Right ventricle myocardium inferior (tissue), 1 donor: ENCODE measurements at regions not wholly inside any gene's neighbourhood (a gene's known extent, or its start where the extent isn't known, plus 50 kb on each side); places are given as distances from the start of the nearest gene placed in this dataset.
A peak's percentile ranks its signal among the peaks of the same experiment; 100 is the strongest.

Source experiments
- ATAC-seq: fragments of 200-7000 bp; cut with Tn5 transposase; one replicate; pipeline ENCODE4 v1.9.1; 2020; ENCODE audit warnings: mild to moderate bottlenecking, moderate library complexity
- DNase-seq: peaks from one replicate; pipeline ENCODE4 v3.0.0; 2021; ENCODE audit errors: missing footprints
- intact Hi-C: fragments of 100-400 bp; cut with DNase I; formaldehyde crosslinking; loops from one replicate; pipeline ENCODE4 v1.11.0; 2022
- donor health status: DM: no; HTN: yes; CAD: no; lungs with severe emphysema.

- intact Hi-C loops: no loop called here
These were observed 996.5 kb downstream of the TUSC7 start for GRCh38 chr3:117706037-117706436.

GRCh38 chr3:117706756-117707155 lies 997.2 kb downstream of the TUSC7 start:
- no peak for DNase-seq
- ATAC-seq: no peak

More at GRCh38 chr3:117706037-117706436, 996.5 kb downstream of the TUSC7 start:
- no peak for ATAC-seq
- no peak for DNase-seq

GRCh38 chr3:117708601-117709000 lies 999.0 kb downstream of the TUSC7 start:
- ATAC-seq (no peak), DNase-seq (no peak)
- intact Hi-C loops: no loop called here

More at GRCh38 chr3:117706756-117707155, 997.2 kb downstream of the TUSC7 start:
- intact Hi-C loops: no loop called here

- no peak for ATAC-seq
- intact Hi-C loops: no loop called here
- no peak for DNase-seq
These were observed 999.5 kb downstream of the TUSC7 start for GRCh38 chr3:117709108-117709507.

- intact Hi-C loops: no loop called here
- ATAC-seq (no peak), DNase-seq (no peak)
These were observed 1000.9 kb downstream of the TUSC7 start for GRCh38 chr3:117710501-117710900.

GRCh38 chr3:117719316-117719926 lies 1009.8 kb downstream of the TUSC7 start:
- DNase-seq (no peak), ATAC-seq (no peak)
- intact Hi-C loops: no loop called here

GRCh38 chr3:117721866-117722265 lies 1012.3 kb downstream of the TUSC7 start:
- ATAC-seq (no peak), DNase-seq (no peak)
- intact Hi-C loops: no loop called here

GRCh38 chr3:117722856-117723255 lies 1013.3 kb downstream of the TUSC7 start:
- ATAC-seq (peak; percentile 26), DNase-seq (no peak)
- intact Hi-C loops: no loop called here

GRCh38 chr3:117723825-117724224 lies 1014.2 kb downstream of the TUSC7 start:
- no peak for DNase-seq
- no peak for ATAC-seq
- intact Hi-C loops: no loop called here

GRCh38 chr3:117725314-117725713 lies 1015.7 kb downstream of the TUSC7 start:
- intact Hi-C loops: no loop called here
- DNase-seq (no peak), ATAC-seq (no peak)

GRCh38 chr3:117726776-117727175 lies 1017.2 kb downstream of the TUSC7 start:
- DNase-seq (no peak), ATAC-seq (no peak)
- intact Hi-C loops: no loop called here

- DNase-seq (no peak), ATAC-seq (no peak)
- intact Hi-C loops: no loop called here
These were observed 1018.6 kb downstream of the TUSC7 start for GRCh38 chr3:117728226-117728625.

- DNase-seq (no peak), ATAC-seq (no peak)
- intact Hi-C loops: no loop called here
These were observed 1024.9 kb downstream of the TUSC7 start for GRCh38 chr3:117734496-117734895.

- DNase-seq (no peak), ATAC-seq (no peak)
- intact Hi-C loops: no loop called here
These were observed 1026.0 kb downstream of the TUSC7 start for GRCh38 chr3:117735481-117736101.

- DNase-seq (no peak), ATAC-seq (no peak)
- intact Hi-C loops: no loop called here
These were observed 1027.3 kb downstream of the TUSC7 start for GRCh38 chr3:117736846-117737245.

GRCh38 chr3:117743993-117744392 lies 1034.4 kb downstream of the TUSC7 start:
- DNase-seq (no peak), ATAC-seq (no peak)
- intact Hi-C loops: no loop called here

- ATAC-seq: no peak
- intact Hi-C loops: no loop called here
- no peak for DNase-seq
These were observed 1035.4 kb downstream of the TUSC7 start for GRCh38 chr3:117744935-117745334.

- DNase-seq (no peak), ATAC-seq (no peak)
- intact Hi-C loops: no loop called here
These were observed 1035.9 kb downstream of the TUSC7 start for GRCh38 chr3:117745516-117745915.

GRCh38 chr3:117746066-117746465 lies 1036.5 kb downstream of the TUSC7 start:
- intact Hi-C loops: no loop called here
- ATAC-seq (no peak), DNase-seq (no peak)

- ATAC-seq (no peak), DNase-seq (no peak)
- intact Hi-C loops: no loop called here
These were observed 1038.6 kb downstream of the TUSC7 start for GRCh38 chr3:117748131-117748530.
